OCI-LY1 (cell line): ENCODE measurements at regions not wholly inside any gene's neighbourhood (a gene's known extent, or its start where the extent isn't known, plus 50 kb on each side); places are given as distances from the start of the nearest gene placed in this dataset.

Experiments used
- H2AFZ ChIP-seq: fragments of 200-600 bp; sonication (generic), shearing (Covaris generic); 2 replicates; pipeline ENCODE4 v1.6.0; 2014; ENCODE audit warnings: antibody characterized with exemption, mild to moderate bottlenecking, low read length
- H3F3A ChIP-seq: fragments of 200-600 bp; sonication (generic), shearing (Covaris generic); 2 replicates; pipeline ENCODE4 v1.6.0; 2014; ENCODE audit warnings: mild to moderate bottlenecking, antibody characterized with exemption, low read length, moderate library complexity; ENCODE audit not compliant: insufficient read depth
- H3K27ac ChIP-seq: fragments of 200-600 bp; sonication (generic); 2 replicates; pipeline ENCODE4 v1.5.1; 2014; ENCODE audit warnings: low read length, mixed run types, mild to moderate bottlenecking, low read depth; ENCODE audit not compliant: poor library complexity, severe bottlenecking
- H3K27me3 ChIP-seq: fragments of 200-600 bp; sonication (generic); 2 replicates; pipeline ENCODE4 v1.6.0; 2014; ENCODE audit warnings: antibody characterized with exemption, mild to moderate bottlenecking, low read length, moderate library complexity; ENCODE audit not compliant: insufficient read depth
- H3K36me3 ChIP-seq: fragments of 200-600 bp; sonication (generic); 2 replicates; pipeline ENCODE4 v1.6.1; 2014; ENCODE audit warnings: mild to moderate bottlenecking, antibody characterized with exemption, low read length, moderate library complexity, mixed read lengths; ENCODE audit not compliant: insufficient read depth
- H3K4me1 ChIP-seq: fragments of 200-600 bp; sonication (generic); 2 replicates; pipeline ENCODE4 v1.5.1; 2014; ENCODE audit warnings: mild to moderate bottlenecking, low read length, moderate library complexity; ENCODE audit not compliant: insufficient read depth, severe bottlenecking
- H3K4me2 ChIP-seq: fragments of 200-600 bp; sonication (generic), shearing (Covaris generic); 2 replicates; pipeline ENCODE4 v1.6.1; 2014; ENCODE audit warnings: low read length
- H3K4me3 ChIP-seq: fragments of 200-600 bp; sonication (generic); 2 replicates; pipeline ENCODE4 v1.5.1; 2014; ENCODE audit warnings: low read length, low read depth, mild to moderate bottlenecking, mixed read lengths; ENCODE audit not compliant: poor library complexity, severe bottlenecking
- H3K79me2 ChIP-seq: fragments of 200-600 bp; shearing (Covaris generic); 2 replicates; pipeline ENCODE4 v1.6.1; 2016; ENCODE audit warnings: mixed run types, low read length, mixed read lengths; ENCODE audit not compliant: insufficient read depth
- H3K9ac ChIP-seq: fragments of 200-600 bp; sonication (generic), shearing (Covaris generic); 2 replicates; pipeline ENCODE4 v1.6.1; 2014; ENCODE audit warnings: mild to moderate bottlenecking, low read length, mixed read lengths
- H3K9me2 ChIP-seq: fragments of 200-600 bp; sonication (generic), shearing (Covaris generic); 2 replicates; pipeline ENCODE4 v1.6.1; 2014; ENCODE audit warnings: low read depth, mild to moderate bottlenecking, low read length, mixed read lengths
- H3K9me3 ChIP-seq: fragments of 200-600 bp; shearing (Covaris generic); 2 replicates; pipeline ENCODE4 v1.6.1; 2014; ENCODE audit warnings: low read length, mixed read lengths
- H4K20me1 ChIP-seq: fragments of 200-600 bp; sonication (generic), shearing (Covaris generic); 2 replicates; pipeline ENCODE4 v1.6.0; 2016; ENCODE audit warnings: mild to moderate bottlenecking, low read length; ENCODE audit not compliant: insufficient read depth
- CTCF ChIP-seq: fragments of 200-600 bp; sonication (generic), shearing (Covaris generic); IDR thresholded peaks from 2 replicates; pipeline ENCODE4 v1.5.1; 2017; ENCODE audit warnings: mild to moderate bottlenecking, antibody characterized with exemption, low read length, moderate library complexity, mixed read lengths
- EZH2 ChIP-seq: fragments of 200-600 bp; sonication (generic), shearing (Covaris generic); IDR thresholded peaks from 2 replicates; pipeline ENCODE4 v1.8.0; 2017; ENCODE audit warnings: borderline replicate concordance, mixed run types, mild to moderate bottlenecking, antibody characterized with exemption, low read length, moderate library complexity, mixed read lengths

GRCh38 chr20:56155625-56156024, 92.9 kb upstream of the MC3R start:
- Histone ChIP-seq H3K4me2 (no peak overlapping the region), H3K9me3 (no peaks in the 10 kb centered on the region), H3K9me2 (no peaks in the 10 kb centered on the region), H3K4me3 (no peak overlapping the region), H3K79me2 (no peaks in the 10 kb centered on the region), H4K20me1 (no peaks in the 10 kb centered on the region), H3F3A (no peaks in the 10 kb centered on the region), H3K27me3 (no peaks in the 10 kb centered on the region), H3K36me3 (no peaks in the 10 kb centered on the region), H3K4me1 (no peaks in the 10 kb centered on the region), H3K9ac (no peak overlapping the region), H3K27ac (no peak overlapping the region), H2AFZ (no peak overlapping the region)
- TF ChIP-seq EZH2, result no peak
- TF ChIP-seq CTCF, result no peak

- no peaks in the 10 kb centered on the region for H3K9me2 ChIP-seq
- H3K4me2 ChIP-seq, result no peak overlapping the region
- no peak overlapping the region for H3K4me3 ChIP-seq
- H3K27ac ChIP-seq, result no peak overlapping the region
- H3K9me3 ChIP-seq, result no peaks in the 10 kb centered on the region
- no peaks in the 10 kb centered on the region for H3K4me1 ChIP-seq
- H3K36me3 ChIP-seq, result no peaks in the 10 kb centered on the region
- H3K27me3 ChIP-seq, result no peaks in the 10 kb centered on the region
- no peaks in the 10 kb centered on the region for H3F3A ChIP-seq
- TF ChIP-seq CTCF (no peak), EZH2 (no peak)
- H4K20me1 ChIP-seq, result no peaks in the 10 kb centered on the region
- H2AFZ ChIP-seq, result no peak overlapping the region
- no peak overlapping the region for H3K9ac ChIP-seq
- no peaks in the 10 kb centered on the region for H3K79me2 ChIP-seq
These were observed 90.9 kb upstream of the MC3R start for GRCh38 chr20:56157530-56158203.

GRCh38 chr20:56158489-56158888, 90.0 kb upstream of the MC3R start:
- Histone ChIP-seq H3K9me3 (no peaks in the 10 kb centered on the region), H3K4me3 (no peak overlapping the region), H2AFZ (no peak overlapping the region), H4K20me1 (no peaks in the 10 kb centered on the region), H3K4me1 (no peaks in the 10 kb centered on the region), H3K9ac (no peak overlapping the region), H3F3A (no peaks in the 10 kb centered on the region), H3K79me2 (no peaks in the 10 kb centered on the region), H3K27ac (no peak overlapping the region), H3K27me3 (no peaks in the 10 kb centered on the region), H3K36me3 (no peaks in the 10 kb centered on the region), H3K4me2 (no peak overlapping the region), H3K9me2 (no peaks in the 10 kb centered on the region)
- TF ChIP-seq CTCF (no peak), EZH2 (no peak)
